COLO668 (cell line): ENCODE measurements at regions not wholly inside any gene's neighbourhood (a gene's known extent, or its start where the extent isn't known, plus 50 kb on each side); places are given as distances from the start of the nearest gene placed in this dataset.
"Not testable (repeated sequence)": the region's sequence is repeated elsewhere in the genome, so short reads cannot be mapped to it uniquely, and the experiment has no call there.

ENCODE experiments used
- DNase-seq: peaks from one replicate; lab custom pipeline; 2025; ENCODE audit not compliant: unreplicated experiment; lab: John Stamatoyannopoulos, UW

GRCh38 chr11:87879118-87879517 lies 296.1 kb downstream of the RAB38 start:
- no peak for DNase-seq

- DNase-seq = no peak
Measured at GRCh38 chr11:87878373-87878825, 296.8 kb downstream of the RAB38 start.

- DNase-seq = no peak
Measured at GRCh38 chr11:87871056-87871455, 304.2 kb downstream of the RAB38 start.

- no peak for DNase-seq
Measured at GRCh38 chr11:87870086-87870485, 305.2 kb downstream of the RAB38 start.

- DNase-seq = no peak
Measured at GRCh38 chr11:87866951-87867350, 308.3 kb downstream of the RAB38 start.

GRCh38 chr11:87861030-87861429 lies 314.2 kb downstream of the RAB38 start:
- no peak for DNase-seq

- no peak for DNase-seq
Measured at GRCh38 chr11:87859636-87860035, 315.6 kb downstream of the RAB38 start.

- no peak for DNase-seq
Measured at GRCh38 chr11:87851827-87852226, 323.4 kb downstream of the RAB38 start.

- DNase-seq = no peak
Measured at GRCh38 chr11:87851234-87851633, 324.0 kb downstream of the RAB38 start.

- DNase-seq = no peak
Measured at GRCh38 chr11:87849216-87849615, 326.0 kb downstream of the RAB38 start.

GRCh38 chr11:87840786-87841185 lies 334.5 kb downstream of the RAB38 start:
- DNase-seq = no peak

- no peak for DNase-seq
Measured at GRCh38 chr11:87832211-87832610, 343.0 kb downstream of the RAB38 start.

GRCh38 chr11:87820011-87820410 lies 355.2 kb downstream of the RAB38 start:
- DNase-seq = no peak

- DNase-seq = no peak
Measured at GRCh38 chr11:87819151-87819550, 356.1 kb downstream of the RAB38 start.

- no peak for DNase-seq
Measured at GRCh38 chr11:87812571-87813365, 362.5 kb downstream of the RAB38 start.

- no peak for DNase-seq
Measured at GRCh38 chr11:87810486-87810885, 364.8 kb downstream of the RAB38 start.

GRCh38 chr11:87809256-87809655 lies 366.0 kb downstream of the RAB38 start:
- no peak for DNase-seq

- DNase-seq = no peak
Measured at GRCh38 chr11:87804176-87804575, 371.1 kb downstream of the RAB38 start.

GRCh38 chr11:87803748-87804147 lies 371.5 kb downstream of the RAB38 start:
- DNase-seq = no peak

GRCh38 chr11:87784862-87785261 lies 390.4 kb downstream of the RAB38 start:
- not testable (repeated sequence) for DNase-seq

GRCh38 chr11:87780068-87780413 lies 395.2 kb downstream of the RAB38 start:
- DNase-seq = no peak

GRCh38 chr11:87779276-87780067 lies 395.8 kb downstream of the RAB38 start:
- DNase-seq = no peak
